HFF-Myc (cell line): ENCODE measurements at regions not wholly inside any gene's neighbourhood (a gene's known extent, or its start where the extent isn't known, plus 50 kb on each side); places are given as distances from the start of the nearest gene placed in this dataset.

Experiments
- DNase-seq: peaks from one replicate; pipeline ENCODE4 v3.0.0-alpha.2; 2011; ENCODE audit warnings: low read depth; ENCODE audit errors: extremely low read depth
- H3K4me3 ChIP-seq: replicated peaks from 2 replicates; pipeline ENCODE4 v1.5.1; 2011; ENCODE audit warnings: low read depth, mild to moderate bottlenecking, control low read depth, low read length
- CTCF ChIP-seq: IDR thresholded peaks from 2 replicates; pipeline ENCODE4 v1.5.1; 2012; ENCODE audit warnings: mild to moderate bottlenecking, low read depth, low read length, control low read depth; ENCODE audit errors: missing control alignments

- H3K4me3 ChIP-seq: no peak overlapping the region
- no peak for DNase-seq
- TF ChIP-seq CTCF: no peak
Measured at GRCh38 chr6:6975459-6976111, 132.2 kb upstream of the RREB1 start.

- TF ChIP-seq CTCF: no peak
- no peak overlapping the region for H3K4me3 ChIP-seq
- DNase-seq: no peak
Measured at GRCh38 chr6:6976193-6976592, 131.6 kb upstream of the RREB1 start.

- H3K4me3 ChIP-seq: no peak overlapping the region
- DNase-seq: no peak
Measured at GRCh38 chr6:6978731-6979130, 129.0 kb upstream of the RREB1 start.

GRCh38 chr6:6980999-6981597, 126.7 kb upstream of the RREB1 start:
- DNase-seq: no peak
- TF ChIP-seq CTCF: no peak
- H3K4me3 ChIP-seq: no peak overlapping the region

More at GRCh38 chr6:6978731-6979130, 129.0 kb upstream of the RREB1 start:
- TF ChIP-seq CTCF: no peak

GRCh38 chr6:6981681-6982322, 126.0 kb upstream of the RREB1 start:
- no peak for TF ChIP-seq CTCF
- DNase-seq: no peak

GRCh38 chr6:6982663-6983062, 125.1 kb upstream of the RREB1 start:
- no peak overlapping the region for H3K4me3 ChIP-seq
- DNase-seq: no peak
- no peak for TF ChIP-seq CTCF

More at GRCh38 chr6:6981681-6982322, 126.0 kb upstream of the RREB1 start:
- no peak overlapping the region for H3K4me3 ChIP-seq
